H9 (cell line): ENCODE measurements at regions not wholly inside any gene's neighbourhood (a gene's known extent, or its start where the extent isn't known, plus 50 kb on each side); places are given as distances from the start of the nearest gene placed in this dataset.

ENCODE experiments used
- DNase-seq: peaks from one replicate; pipeline ENCODE4 v3.0.0-alpha.2; 2017
- H2AFZ ChIP-seq: one replicate; pipeline ENCODE4 v1.6.1; 2013; ENCODE audit warnings: mild to moderate bottlenecking, low read length, control low read depth, moderate library complexity
- H2AK5ac ChIP-seq: 2 replicates; pipeline ENCODE4 v1.6.1; 2013; ENCODE audit warnings: low read length, control low read depth, mixed read lengths; ENCODE audit not compliant: insufficient read length
- H2BK120ac ChIP-seq: one replicate; pipeline ENCODE4 v1.6.1; 2013; ENCODE audit warnings: low read depth, mild to moderate bottlenecking, low read length, control low read depth, inconsistent platforms; ENCODE audit not compliant: poor library complexity, severe bottlenecking
- H2BK12ac ChIP-seq: 2 replicates; pipeline ENCODE4 v1.6.1; 2013; ENCODE audit warnings: low read length, control low read depth, mixed read lengths, low read depth; ENCODE audit not compliant: insufficient read length
- H2BK15ac ChIP-seq: 2 replicates; pipeline ENCODE4 v1.6.1; 2013; ENCODE audit warnings: low read depth, low read length, control low read depth
- H2BK20ac ChIP-seq: one replicate; pipeline ENCODE4 v1.6.1; 2013; ENCODE audit warnings: low read depth, mild to moderate bottlenecking, low read length, control low read depth, inconsistent platforms; ENCODE audit not compliant: poor library complexity, severe bottlenecking
- H2BK5ac ChIP-seq: 2 replicates; pipeline ENCODE4 v1.6.1; 2013; ENCODE audit warnings: low read length, control low read depth, mixed read lengths; ENCODE audit not compliant: insufficient read length
- H3K14ac ChIP-seq: 2 replicates; pipeline ENCODE4 v1.6.1; 2013; ENCODE audit warnings: low read length, control low read depth; ENCODE audit not compliant: insufficient read depth
- H3K18ac ChIP-seq: 2 replicates; pipeline ENCODE4 v1.6.1; 2013; ENCODE audit warnings: low read depth, mild to moderate bottlenecking, mixed read lengths, low read length, control low read depth; ENCODE audit not compliant: insufficient read length
- H3K23ac ChIP-seq: 2 replicates; pipeline ENCODE4 v1.6.1; 2013; ENCODE audit warnings: low read length, control low read depth, mixed read lengths, low read depth; ENCODE audit not compliant: insufficient read length
- H3K23me2 ChIP-seq: 2 replicates; pipeline ENCODE4 v1.6.1; 2013; ENCODE audit warnings: low read depth, mild to moderate bottlenecking, mixed read lengths, low read length, control low read depth; ENCODE audit not compliant: insufficient read length, poor library complexity, severe bottlenecking
- H3K27ac ChIP-seq: 2 replicates; pipeline ENCODE4 v1.5.1; 2013; ENCODE audit warnings: low read length, control low read depth, mixed read lengths, low read depth; ENCODE audit not compliant: insufficient read length
- H3K27me3 ChIP-seq: 2 replicates; pipeline ENCODE4 v1.6.1; 2013; ENCODE audit warnings: low read length, control low read depth, inconsistent platforms; ENCODE audit not compliant: insufficient read depth
- H3K4ac ChIP-seq: 2 replicates; pipeline ENCODE4 v1.6.1; 2013; ENCODE audit warnings: low read depth, mild to moderate bottlenecking, control low read depth, inconsistent platforms, low read length, moderate library complexity
- H3K4me1 ChIP-seq: 2 replicates; pipeline ENCODE4 v1.6.1; 2013; ENCODE audit warnings: low read length, control low read depth, inconsistent platforms; ENCODE audit not compliant: insufficient read depth
- H3K4me2 ChIP-seq: 2 replicates; pipeline ENCODE4 v1.6.1; 2013; ENCODE audit warnings: low read length, control low read depth, mixed read lengths; ENCODE audit not compliant: insufficient read length, insufficient read depth
- H3K56ac ChIP-seq: 2 replicates; pipeline ENCODE4 v1.6.1; 2013; ENCODE audit warnings: low read depth, mild to moderate bottlenecking, mixed read lengths, low read length, control low read depth; ENCODE audit not compliant: insufficient read length
- H3K79me1 ChIP-seq: 2 replicates; pipeline ENCODE4 v1.6.1; 2013; ENCODE audit warnings: low read depth, mild to moderate bottlenecking, moderate library complexity, low read length, control low read depth, inconsistent platforms; ENCODE audit not compliant: insufficient read depth, poor library complexity, severe bottlenecking
- H3K79me2 ChIP-seq: 2 replicates; pipeline ENCODE4 v1.6.1; 2013; ENCODE audit warnings: low read length, control low read depth, inconsistent platforms; ENCODE audit not compliant: insufficient read depth
- H3K9ac ChIP-seq: 2 replicates; pipeline ENCODE4 v1.6.1; 2013; ENCODE audit warnings: low read length, control low read depth, mixed read lengths; ENCODE audit not compliant: insufficient read length; ENCODE audit errors: extremely low read depth
- H3K9me3 ChIP-seq: one replicate; pipeline ENCODE4 v1.6.1; 2013; ENCODE audit warnings: low read depth, low read length, inconsistent platforms; ENCODE audit not compliant: control insufficient read depth
- H3T11ph ChIP-seq: one replicate; pipeline ENCODE4 v1.6.1; 2013; ENCODE audit warnings: mild to moderate bottlenecking, low read length, control low read depth, inconsistent platforms
- H4K20me1 ChIP-seq: one replicate; pipeline ENCODE4 v1.6.1; 2013; ENCODE audit not compliant: control insufficient read depth, insufficient read length, insufficient read depth
- H4K5ac ChIP-seq: 2 replicates; pipeline ENCODE4 v1.6.1; 2013; ENCODE audit warnings: low read depth, mild to moderate bottlenecking, mixed read lengths, low read length, control low read depth; ENCODE audit not compliant: insufficient read length
- H4K8ac ChIP-seq: replicated peaks from 2 replicates; pipeline ENCODE4 v1.6.1; 2013; ENCODE audit warnings: low read length, control low read depth, mixed read lengths, low read depth; ENCODE audit not compliant: insufficient read length
- H4K91ac ChIP-seq: 2 replicates; pipeline ENCODE4 v1.6.1; 2013; ENCODE audit warnings: low read depth, mild to moderate bottlenecking, moderate library complexity, mixed read lengths, low read length, control low read depth; ENCODE audit not compliant: insufficient read length
- H3K27ac Mint-ChIP-seq, 3 experiments: 2 replicates in 2 of 3; 3 replicates in 1 of 3; pipeline ENCODE4 v1.8.0; 2020 to 2021; ENCODE audit warnings: mixed read lengths in 3 of 3, mild to moderate bottlenecking in 1 of 3, moderate library complexity in 1 of 3
- H3K27me3 Mint-ChIP-seq: 2 replicates; pipeline ENCODE4 v1.8.0; 2021; ENCODE audit warnings: low read depth, mild to moderate bottlenecking, moderate library complexity, mixed read lengths
- H3K36me3 Mint-ChIP-seq, 3 experiments: 2 replicates in 2 of 3; 3 replicates in 1 of 3; pipeline ENCODE4 v1.8.0; 2020 to 2021; ENCODE audit warnings: low read depth in 3 of 3, mixed read lengths in 3 of 3; ENCODE audit not compliant: insufficient read depth in 1 of 3
- H3K4me1 Mint-ChIP-seq, 2 experiments: 2 replicates each; pipeline ENCODE4 v1.8.0; 2020; ENCODE audit warnings: mixed read lengths in 2 of 2
- H3K4me3 Mint-ChIP-seq, 2 experiments: 2 replicates in 1 of 2; 3 replicates in 1 of 2; pipeline ENCODE4 v1.8.0; 2020 to 2021; ENCODE audit warnings: mild to moderate bottlenecking in 2 of 2, mixed read lengths in 2 of 2, moderate library complexity in 1 of 2
- H3K9me3 Mint-ChIP-seq, 2 experiments: 2 replicates in 1 of 2; 3 replicates in 1 of 2; pipeline ENCODE4 v1.8.0; 2020; ENCODE audit warnings: mild to moderate bottlenecking in 2 of 2, mixed read lengths in 2 of 2, moderate library complexity in 1 of 2
- CTCF ChIP-seq: fragments of 200-600 bp; sonication (generic); conservative IDR thresholded peaks from 3 replicates; pipeline ENCODE4 v1.8.0; 2021; ENCODE audit warnings: antibody characterized with exemption, mild to moderate bottlenecking
- WGBS: extraction: QIAGEN DNeasy Blood & Tissue Kit; methylation state at CpG from one replicate; pipeline ENCODE4 v1.1.7; 2013; ENCODE audit warnings: missing lambda C conversion rate, low lambda C conversion rate, mixed read lengths; ENCODE audit not compliant: insufficient read length; ENCODE audit errors: extremely low coverage; 5-methylcytosine and 5-hydroxymethylcytosine counted together

GRCh38 chr3:82261013-82261412, 499.6 kb upstream of the GBE1 start:
- Histone ChIP-seq H3K23me2 (no peaks in the 10 kb centered on the region), H3K27me3 (no peaks in the 10 kb centered on the region), H3K79me2 (no peaks in the 10 kb centered on the region), H4K5ac (no peak overlapping the region), H3K27ac (no peak overlapping the region), H2BK15ac (no peak overlapping the region), H3K4me2 (no peak overlapping the region), H3K14ac (no peak overlapping the region), H2AK5ac (no peak overlapping the region), H4K91ac (no peak overlapping the region), H3K56ac (no peak overlapping the region), H2BK12ac (no peak overlapping the region), H3K18ac (no peak overlapping the region), H3K4ac (no peak overlapping the region), H3K79me1 (no peaks in the 10 kb centered on the region), H3K4me1 (no peaks in the 10 kb centered on the region), H2BK120ac (no peak overlapping the region), H3K9me3 (no peaks in the 10 kb centered on the region), H2AFZ (no peak overlapping the region), H2BK5ac (no peak overlapping the region), H2BK20ac (no peak overlapping the region), H3K23ac (no peak overlapping the region), H3T11ph (no peak overlapping the region), H3K9ac (no peak overlapping the region), H4K20me1 (no peaks in the 10 kb centered on the region), H4K8ac (no peak overlapping the region)
- Mint-ChIP-seq H3K36me3 (no peaks in the 10 kb centered on the region), H3K4me1 (peaks cover 14 to 16% of the 10 kb centered on the region in 2 experiments), H3K4me3 (no peak overlapping the region), H3K9me3 (no peaks in the 10 kb centered on the region; a peak in 1 of 5 replicates), H3K27me3 (no peaks in the 10 kb centered on the region), H3K27ac (no peak overlapping the region)
- no CpG with 5 or more reads among the region's 1 CpG for WGBS
- no peak for TF ChIP-seq CTCF
- no peak for DNase-seq
